Hepatic stellate cell (primary cell): ENCODE measurements at regions not wholly inside any gene's neighbourhood (a gene's known extent, or its start where the extent isn't known, plus 50 kb on each side); places are given as distances from the start of the nearest gene placed in this dataset.
A peak's percentile ranks its signal among the peaks of the same experiment; 100 is the strongest.

Experiments used
- DNase-seq: peaks from one replicate; pipeline ENCODE4 v3.0.0; 2011; ENCODE audit warnings: low spot score

- DNase-seq: no peak
Measured at GRCh38 chr5:86879086-86879485, 261.3 kb downstream of the COX7C start.

- no peak for DNase-seq
Measured at GRCh38 chr5:86880344-86880743, 262.6 kb downstream of the COX7C start.

GRCh38 chr5:86880785-86881492 is 263.2 kb downstream of the COX7C start:
- DNase-seq: peak; percentile 32

- no peak for DNase-seq
Measured at GRCh38 chr5:86881493-86882090, 263.9 kb downstream of the COX7C start.

GRCh38 chr5:86884608-86885007 is 266.9 kb downstream of the COX7C start:
- DNase-seq: no peak

- DNase-seq: no peak
Measured at GRCh38 chr5:86885011-86885410, 267.3 kb downstream of the COX7C start.

GRCh38 chr5:86885489-86886230 is 267.9 kb downstream of the COX7C start:
- DNase-seq: no peak

GRCh38 chr5:86890375-86890774 is 272.6 kb downstream of the COX7C start:
- no peak for DNase-seq

- no peak for DNase-seq
Measured at GRCh38 chr5:86894056-86894455, 276.3 kb downstream of the COX7C start.

- DNase-seq: no peak
Measured at GRCh38 chr5:86896916-86897315, 279.2 kb downstream of the COX7C start.

GRCh38 chr5:86909418-86910295 is 291.9 kb downstream of the COX7C start:
- no peak for DNase-seq

GRCh38 chr5:86917117-86917579 is 299.4 kb downstream of the COX7C start:
- DNase-seq: no peak

GRCh38 chr5:86918246-86918645 is 300.5 kb downstream of the COX7C start:
- DNase-seq: no peak

GRCh38 chr5:86926033-86926432 is 308.3 kb downstream of the COX7C start:
- DNase-seq: no peak

- DNase-seq: no peak
Measured at GRCh38 chr5:86929123-86929766, 311.5 kb downstream of the COX7C start.

GRCh38 chr5:86951761-86952160 is 315.9 kb upstream of the RASA1 start:
- DNase-seq: no peak

GRCh38 chr5:86964889-86965288 is 302.8 kb upstream of the RASA1 start:
- no peak for DNase-seq

GRCh38 chr5:86968301-86968753 is 299.4 kb upstream of the RASA1 start:
- no peak for DNase-seq

- no peak for DNase-seq
Measured at GRCh38 chr5:86970361-86970760, 297.3 kb upstream of the RASA1 start.

- no peak for DNase-seq
Measured at GRCh38 chr5:86971034-86971571, 296.6 kb upstream of the RASA1 start.

GRCh38 chr5:86974955-86975354 is 292.7 kb upstream of the RASA1 start:
- DNase-seq: no peak
